Stimulated activated CD4-positive, alpha-beta T cell treated with anti-CD3 and anti-CD28 coated beads, Interleukin-15, amount 100 ng/mL, for 24 hours (primary cell): ENCODE measurements at regions not wholly inside any gene's neighbourhood (a gene's known extent, or its start where the extent isn't known, plus 50 kb on each side); places are given as distances from the start of the nearest gene placed in this dataset.

ENCODE experiments used
- DNase-seq: peaks from one replicate; pipeline ENCODE4 v3.0.0-alpha.2; 2020

DNA sequence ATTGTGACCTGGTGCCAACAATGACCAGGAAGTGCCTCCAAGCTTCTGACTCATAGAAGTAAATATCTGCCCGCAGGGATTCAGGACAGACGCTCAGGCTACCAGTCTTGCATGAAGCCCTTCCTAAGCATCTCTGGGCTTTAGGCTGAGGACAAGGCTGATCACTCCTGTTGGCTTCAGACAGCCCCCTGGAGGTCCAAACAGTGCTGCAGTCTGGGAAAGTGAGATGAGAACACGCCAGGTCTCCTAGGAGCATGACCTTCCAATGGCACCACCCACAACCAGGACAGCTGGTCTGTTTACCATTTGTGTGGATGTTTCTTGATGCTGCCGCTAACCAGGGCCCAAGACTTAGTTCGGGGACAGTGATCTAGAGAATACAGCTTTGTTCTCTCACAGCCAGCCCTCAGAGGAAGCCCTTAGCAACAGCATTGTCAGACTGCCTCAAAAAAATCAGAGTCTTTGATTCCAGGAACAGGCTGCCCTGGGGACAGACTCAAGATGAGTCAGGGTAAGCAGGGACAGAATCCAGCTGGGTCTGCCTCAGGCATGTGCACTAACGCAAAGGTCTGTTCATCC lies 111.2 kb downstream of the ZNF280B start:
- DNase-seq, result no peak

DNA sequence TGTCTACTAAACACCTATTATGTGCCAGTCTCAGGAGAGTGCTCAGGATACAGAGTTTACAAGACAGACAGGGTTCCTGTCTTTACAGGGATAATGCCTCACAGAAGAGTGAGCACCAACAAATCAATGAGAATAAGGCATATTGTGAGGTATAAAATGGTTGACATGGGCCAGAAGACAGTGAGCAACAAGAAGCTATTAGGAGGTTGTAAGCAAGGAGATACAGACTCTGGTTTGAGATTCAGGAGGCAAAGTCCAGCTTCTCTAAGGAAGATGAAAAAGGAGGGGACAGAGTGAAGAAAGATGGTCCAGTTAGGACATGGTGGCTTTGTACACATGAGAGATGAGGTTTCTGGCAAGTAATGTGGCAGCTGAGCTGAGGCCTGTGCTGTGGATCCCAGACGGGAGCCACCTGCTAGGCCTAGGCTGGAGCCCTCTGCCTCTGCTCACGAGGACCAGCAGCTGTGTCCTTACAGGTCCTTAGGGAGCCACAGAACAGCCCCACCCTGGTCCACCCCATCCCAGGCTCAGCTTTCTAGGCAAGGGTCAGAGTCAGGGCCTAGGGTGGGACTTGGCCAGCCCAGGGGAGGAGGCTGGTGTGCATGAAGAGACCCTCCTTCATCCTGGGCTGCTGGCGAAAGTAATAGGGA lies 110.5 kb downstream of the ZNF280B start:
- DNase-seq, result no peak

DNA sequence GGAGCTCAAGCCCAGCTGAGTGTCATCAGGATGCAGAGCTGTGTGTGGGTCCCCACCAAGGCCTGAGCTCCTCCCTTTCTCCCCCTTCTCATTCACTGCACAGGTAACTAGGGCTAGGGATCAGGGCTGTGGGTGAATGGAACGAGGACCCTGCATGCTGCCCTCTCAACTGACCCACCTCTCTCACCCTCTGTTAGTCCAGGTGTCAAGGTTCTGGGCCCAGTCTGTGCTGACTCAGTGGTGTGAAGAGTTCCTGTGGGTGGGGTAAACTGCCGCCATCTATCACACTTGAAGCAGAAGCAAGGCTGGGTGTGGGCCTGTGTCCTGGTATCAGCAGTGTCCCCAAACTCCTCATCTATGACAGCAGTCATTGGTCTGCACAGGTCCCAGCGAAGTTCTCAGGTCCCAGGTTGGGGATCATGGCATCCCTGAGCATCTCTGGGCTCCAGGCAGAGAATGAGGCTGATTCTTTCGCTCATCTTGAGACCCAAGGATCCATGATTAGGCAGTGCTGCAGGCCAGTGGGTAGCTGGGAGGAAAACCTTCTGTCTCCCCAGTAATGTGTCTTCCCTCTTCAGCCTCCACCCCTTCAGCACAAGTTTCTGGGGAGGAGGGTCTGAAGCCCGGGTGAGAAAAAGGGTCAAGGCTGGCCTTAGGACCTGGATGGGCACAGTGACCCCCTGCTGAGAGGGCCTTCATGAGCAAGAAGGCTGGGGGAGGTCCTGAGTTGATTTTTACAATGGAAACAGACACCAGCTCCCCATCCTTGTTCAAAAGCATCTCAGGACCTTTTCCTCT lies 109.8 kb downstream of the ZNF280B start:
- no peak for DNase-seq

DNA sequence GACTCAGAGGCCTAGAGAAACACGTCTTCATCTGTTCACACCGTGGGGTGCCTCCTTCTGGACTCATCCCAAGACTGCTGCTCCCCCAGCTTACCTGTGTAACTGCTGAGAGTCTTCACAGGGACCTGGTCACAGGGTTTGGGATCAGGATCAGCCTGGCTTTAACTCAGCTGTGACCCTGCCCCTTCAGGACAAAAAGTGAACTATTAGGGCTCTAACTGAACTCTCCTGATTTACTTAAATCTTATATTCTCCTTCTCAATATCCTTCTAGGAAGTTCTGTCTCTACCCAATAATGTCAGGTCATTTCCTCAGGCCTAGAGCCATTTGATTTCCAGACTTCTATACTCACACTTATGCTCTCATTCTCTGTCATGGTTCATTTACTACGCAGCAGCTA lies 108.4 kb downstream of the ZNF280B start:
- DNase-seq, result no peak

DNA sequence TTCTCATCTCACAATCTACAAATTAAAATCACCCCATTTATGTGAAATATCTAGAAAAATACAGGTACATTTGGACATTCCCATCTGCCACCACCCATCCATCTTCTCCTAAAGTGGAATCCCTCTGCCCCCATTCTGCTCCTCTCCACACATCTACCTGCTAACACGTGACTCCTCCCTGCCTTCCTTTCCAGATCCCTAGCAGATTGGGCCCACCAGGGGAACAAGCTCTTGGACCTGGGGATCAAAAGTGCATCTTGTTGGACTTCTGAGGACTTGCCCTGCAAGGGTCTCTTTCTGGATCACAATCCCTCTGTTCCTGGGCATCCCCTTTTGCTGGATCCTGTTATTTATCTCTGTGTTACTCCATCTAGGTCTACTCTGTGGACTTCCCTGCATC lies 107.6 kb downstream of the ZNF280B start:
- no peak for DNase-seq

DNA sequence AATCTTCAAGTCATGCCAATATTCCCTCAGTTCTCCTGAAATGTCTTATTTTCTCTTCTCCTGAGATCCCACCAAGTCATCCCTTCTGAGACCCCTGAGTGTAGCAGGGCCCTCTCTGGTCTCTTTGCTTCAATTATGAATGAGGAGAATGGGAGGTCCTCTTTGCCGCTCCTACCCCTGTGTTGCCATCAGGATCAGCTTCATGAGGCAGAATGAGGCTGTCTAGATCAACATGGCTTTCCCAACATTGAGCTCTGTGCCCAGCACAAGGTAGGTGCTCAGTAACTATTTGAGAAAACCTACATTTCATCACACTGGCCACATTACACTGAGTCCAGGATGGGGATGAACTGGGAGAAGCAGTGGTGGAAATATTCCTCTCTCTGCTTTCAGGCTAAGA lies 107.2 kb downstream of the ZNF280B start:
- no peak for DNase-seq

DNA sequence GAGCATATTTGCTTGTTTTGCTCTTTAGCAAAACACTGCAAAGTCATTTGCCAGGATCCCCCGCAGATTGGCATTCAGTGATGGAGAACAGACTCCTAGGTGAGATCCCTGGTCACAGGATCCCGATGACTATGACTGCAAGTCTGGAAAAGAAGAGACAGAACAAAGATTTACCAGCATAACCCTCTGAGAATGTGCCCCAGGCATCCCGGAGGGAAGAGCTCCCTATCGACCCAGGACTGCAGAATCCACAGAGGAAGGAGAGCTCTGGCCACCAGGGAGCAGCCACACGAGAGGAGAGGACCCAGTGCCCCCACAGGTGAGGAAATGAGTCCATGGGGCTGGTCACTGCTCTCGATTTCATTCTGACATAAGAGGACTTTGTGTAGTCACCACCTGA lies 105.2 kb downstream of the ZNF280B start:
- no peak for DNase-seq

DNA sequence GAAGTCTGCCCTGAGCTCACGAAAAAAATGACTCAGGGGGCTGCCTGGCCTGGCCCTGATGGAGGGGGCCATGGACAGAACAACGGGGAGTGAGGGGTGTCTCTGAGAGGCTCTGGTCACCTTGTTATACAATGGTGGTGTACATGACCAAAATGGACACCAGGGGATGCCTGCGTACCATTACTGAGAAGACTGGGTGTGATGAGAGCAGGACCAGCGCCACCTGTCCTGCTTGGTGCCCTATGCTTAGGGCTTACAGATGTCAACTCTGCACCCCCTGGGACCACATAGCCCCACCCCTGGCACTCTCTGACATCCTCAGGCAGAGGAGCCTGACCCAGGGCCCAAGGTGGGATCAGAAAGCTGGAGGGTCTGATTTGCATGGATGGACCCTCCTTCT lies 104.8 kb downstream of the ZNF280B start:
- DNase-seq, result no peak

DNA sequence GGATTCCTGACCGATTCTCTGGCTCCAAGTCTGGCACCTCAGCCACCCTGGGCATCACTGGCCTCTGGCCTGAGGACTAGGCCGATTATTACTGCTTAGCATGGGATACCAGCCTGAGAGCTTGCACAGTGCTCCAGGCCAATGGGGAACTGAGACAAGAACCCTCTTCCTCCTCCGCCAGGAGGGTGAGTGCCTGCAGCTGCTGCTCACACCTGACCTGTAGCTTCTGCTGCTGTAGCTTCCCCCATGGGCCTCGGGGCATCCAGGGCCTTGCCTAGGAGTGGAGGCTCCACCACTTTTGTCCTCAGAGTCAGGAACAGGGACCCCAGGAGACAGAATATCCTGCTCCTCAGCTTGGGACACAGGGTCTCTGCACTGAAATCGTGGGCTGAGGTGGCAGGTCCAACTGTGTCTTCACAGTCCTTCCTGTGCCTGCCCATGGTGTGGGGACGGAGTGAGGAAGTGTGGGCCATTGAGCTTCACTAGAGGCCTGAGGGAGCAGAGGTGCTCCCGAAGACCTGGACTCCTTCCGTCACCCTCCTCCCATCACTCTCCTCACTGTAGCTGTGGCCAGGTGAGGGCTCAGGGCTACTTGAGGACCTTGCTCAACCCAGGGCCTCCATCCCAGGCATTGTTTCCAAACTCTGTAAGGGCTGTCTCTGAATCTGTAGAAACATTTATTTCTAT lies 103.8 kb downstream of the ZNF280B start:
- DNase-seq, result no peak

DNA sequence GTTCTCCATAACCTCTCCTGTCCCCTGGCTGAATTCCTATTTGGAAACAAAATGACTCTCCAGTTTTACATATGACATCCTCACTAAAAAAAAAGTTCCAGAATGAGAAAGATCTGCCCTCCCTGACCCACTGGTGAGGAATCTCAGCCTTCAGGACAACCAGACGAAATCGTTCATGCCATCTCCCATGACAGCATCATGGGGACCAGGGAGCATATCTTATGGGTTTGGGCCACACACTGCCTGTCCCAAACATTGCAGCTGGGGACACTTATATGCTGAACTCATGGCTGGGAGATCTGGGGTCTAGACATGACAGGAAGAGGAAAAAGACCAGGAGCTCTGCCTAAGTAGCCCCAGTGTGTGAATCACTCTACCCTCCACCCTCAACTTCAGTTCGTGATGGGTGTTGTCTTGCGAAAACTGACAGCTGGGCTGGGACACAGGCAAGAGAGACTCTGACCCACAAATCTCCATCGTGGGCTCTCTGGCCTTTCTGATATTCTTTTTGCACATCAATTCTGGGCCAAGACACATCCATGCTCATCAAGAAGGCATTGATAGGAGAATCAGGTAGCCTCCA lies 102.0 kb downstream of the ZNF280B start:
- DNase-seq, result no peak

DNA sequence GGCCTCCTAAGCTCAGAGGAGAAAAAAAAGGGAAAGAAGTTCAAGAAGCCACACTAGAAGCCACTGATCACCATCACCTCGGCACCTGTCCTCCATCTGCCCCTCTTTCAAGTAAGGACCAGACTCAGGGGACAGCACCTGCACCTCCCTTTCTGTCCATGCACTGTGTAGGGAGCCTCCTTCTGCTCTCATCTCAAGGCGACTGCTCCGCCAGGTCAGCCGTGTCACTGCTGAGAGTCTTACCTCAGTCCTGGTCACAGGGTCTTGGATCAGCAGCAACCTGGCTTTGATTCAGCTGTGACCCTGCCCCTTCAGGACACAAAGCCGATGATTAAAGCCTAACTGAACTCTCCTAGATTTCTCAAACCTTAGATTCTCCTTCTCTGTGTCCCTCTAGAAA lies 101.5 kb downstream of the ZNF280B start:
- no peak for DNase-seq

DNA sequence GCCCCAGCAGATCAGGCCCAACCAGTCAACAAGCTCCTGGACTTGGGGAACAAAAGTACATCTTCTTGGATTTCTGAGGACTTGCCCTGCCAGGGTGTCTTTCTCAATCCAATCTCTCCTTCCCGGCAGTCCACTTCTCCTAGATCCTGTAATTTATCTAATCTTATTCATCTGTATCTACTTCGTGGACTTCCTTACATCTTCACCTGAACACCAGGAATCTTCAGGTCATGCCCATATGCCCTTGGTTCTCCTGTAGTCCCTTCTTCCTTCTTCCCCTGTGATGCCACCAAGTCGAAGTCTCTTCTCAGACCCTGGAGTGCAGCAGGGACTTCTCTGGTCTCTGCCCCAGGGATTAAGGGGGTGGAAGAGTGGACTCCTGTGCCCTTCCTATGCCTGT lies 100.3 kb downstream of the ZNF280B start:
- no peak for DNase-seq

DNA sequence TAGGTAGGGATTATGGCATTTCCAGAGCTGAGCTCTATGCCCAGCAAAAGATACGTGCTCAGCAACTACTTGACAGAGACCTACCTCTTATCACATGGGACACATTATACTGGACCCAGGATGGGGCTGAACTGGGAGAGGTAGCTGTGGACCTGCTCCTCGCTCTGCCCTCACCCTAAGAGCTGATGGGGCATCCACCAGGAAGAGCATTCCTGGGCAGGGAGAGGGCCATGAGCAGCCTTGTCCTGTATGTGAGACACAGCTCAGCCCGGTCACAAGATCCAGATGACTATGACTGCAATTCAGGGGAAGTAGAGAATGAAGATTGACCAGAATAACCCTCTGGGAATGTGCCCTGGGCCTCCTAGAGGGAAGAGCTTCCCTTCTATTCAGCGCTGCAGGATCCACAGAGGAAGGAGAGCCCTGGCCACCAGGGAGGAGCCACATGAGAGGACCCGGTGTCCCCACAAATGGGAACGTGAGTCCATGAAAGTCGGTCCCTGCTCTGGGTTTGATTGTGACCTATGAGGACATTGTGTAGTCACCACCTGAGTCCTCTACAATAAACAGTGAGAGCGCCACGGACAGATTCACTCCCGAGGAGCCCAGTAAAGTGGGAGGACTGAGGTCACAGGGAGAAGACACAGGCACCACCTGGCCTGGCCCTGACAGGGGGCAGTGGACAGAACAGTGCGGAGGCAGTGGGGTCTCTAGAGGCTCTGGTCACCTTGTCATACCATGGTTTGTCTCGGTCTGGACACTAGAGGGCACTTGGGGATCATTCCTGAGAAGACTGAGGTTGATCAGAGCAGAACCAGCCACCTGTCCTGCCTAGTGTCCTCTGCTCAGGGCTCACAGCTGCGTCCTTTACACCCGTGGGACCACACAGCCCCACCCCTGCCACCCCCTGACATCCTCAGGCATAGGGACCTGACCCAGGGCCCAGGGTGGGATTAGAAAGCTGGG lies 99.5 kb downstream of the ZNF280B start:
- DNase-seq, result peak; percentile 10

DNA sequence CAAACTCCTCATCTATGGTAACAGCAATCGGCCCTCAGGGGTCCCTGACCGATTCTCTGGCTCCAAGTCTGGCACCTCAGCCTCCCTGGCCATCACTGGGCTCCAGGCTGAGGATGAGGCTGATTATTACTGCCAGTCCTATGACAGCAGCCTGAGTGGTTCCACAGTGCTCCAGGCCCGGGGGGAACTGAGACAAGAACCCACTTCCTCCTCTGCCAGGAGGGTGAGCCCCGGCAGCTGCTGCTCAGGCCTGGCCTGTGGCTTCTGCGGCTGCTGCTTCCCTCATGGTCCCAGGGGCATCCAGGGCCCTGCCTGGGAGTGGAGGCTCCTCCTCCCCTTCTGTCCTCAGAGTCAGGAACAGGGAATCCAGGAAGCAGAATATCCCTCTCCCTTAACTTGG lies 98.4 kb downstream of the ZNF280B start:
- no peak for DNase-seq

DNA sequence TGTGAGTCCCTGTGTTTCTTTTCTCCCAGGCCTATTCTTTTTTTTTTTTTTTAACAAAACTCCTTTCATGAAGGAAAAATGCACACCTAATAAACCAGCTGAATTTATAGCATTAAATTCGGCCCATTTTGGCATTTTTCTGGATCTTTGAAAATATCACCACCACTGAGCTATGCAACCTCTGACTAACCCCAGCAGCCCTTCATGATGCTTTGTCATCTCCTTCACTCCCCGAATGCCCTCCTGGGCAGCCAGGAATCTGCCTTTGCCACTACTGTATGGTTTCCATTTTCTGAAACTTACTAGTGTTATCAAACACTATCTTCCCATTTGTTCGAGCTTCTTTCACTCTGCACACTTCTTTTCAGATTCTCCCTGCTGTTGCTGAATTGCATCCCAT lies 97.9 kb downstream of the ZNF280B start:
- no peak for DNase-seq

DNA sequence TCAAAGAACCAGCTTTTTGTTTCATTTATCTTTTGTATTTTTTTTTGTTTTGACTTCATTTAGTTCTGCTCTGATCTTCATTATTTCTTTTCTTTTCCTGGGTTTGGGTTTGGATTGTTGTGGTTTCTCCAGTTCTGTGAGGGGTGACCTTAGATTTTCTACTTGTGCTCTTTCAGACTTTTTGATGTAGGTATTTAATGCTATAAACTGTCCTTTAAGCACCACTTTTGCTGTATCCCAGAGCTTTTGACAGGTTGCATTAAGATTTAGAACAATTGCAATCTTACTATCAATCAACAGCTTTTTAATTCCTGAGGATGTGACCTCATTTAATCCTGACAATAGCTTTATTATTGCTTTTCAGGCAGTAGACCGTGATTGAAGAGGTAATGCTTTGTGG lies 94.3 kb downstream of the ZNF280B start:
- DNase-seq, result no peak

DNA sequence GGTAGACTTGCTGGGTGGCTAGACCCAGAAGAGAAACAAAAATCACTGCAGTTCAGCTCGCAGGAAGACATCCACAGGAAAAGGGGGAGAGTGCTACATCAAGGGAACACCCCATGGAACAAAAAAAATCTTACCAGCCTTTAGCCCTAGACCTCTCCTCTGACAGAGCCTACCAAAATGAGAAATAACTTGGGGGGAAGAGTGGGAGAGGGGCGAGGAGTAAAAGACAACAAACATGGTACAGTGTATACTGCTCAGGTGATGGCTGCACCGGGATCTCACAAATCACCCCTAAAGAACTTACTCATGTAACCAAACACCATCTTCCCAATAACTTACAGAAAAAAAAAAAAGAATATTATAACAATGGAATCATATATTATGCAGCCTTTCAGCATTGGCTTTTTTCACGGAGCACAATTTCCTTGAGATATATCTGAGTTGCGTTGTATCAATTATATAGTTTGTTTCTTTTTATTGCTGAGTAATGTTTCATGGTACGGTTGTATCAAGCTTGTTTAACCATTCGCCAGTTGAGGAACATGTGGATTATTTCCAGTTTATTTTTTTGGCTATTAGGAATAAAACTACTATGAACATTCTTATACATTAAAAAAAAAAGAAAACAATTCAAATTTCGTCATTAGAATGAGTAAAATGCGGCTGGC lies 90.9 kb downstream of the ZNF280B start:
- no peak for DNase-seq

DNA sequence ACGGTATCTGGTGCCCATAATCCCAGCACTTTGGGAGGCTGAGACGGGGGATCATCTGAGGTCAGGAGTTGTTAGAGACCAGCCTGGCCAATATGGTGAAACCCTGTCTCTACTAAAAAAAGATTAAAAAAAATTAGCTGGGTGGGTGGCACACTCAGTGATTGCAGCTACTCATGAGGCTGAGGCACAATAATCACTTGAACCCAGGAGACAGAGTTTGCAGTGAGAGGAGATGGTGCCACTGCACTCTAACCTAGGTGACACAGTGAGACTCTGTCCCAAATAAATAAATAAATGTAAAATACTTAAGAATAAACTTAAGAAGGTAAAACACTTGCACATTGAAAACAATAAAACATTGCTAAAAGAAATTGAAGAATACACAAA lies 90.4 kb downstream of the ZNF280B start:
- no peak for DNase-seq

DNA sequence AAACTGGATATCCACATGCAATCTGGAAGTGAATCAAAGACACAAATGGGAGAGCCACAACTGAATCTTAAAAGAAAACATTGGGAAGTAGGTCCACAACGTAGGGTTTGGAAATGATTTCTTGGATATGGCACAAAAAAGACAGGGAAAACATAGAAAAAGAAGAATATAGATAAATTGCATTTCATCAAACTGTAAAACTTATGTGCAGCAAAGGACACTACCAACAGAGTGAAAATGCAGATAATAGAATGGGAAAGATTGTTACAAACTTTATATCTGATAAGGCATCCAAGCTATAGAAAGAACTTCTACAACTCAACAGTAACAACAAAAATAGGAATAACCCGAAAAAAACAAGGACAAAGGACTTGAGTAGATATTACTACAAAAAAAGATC lies 89.6 kb downstream of the ZNF280B start:
- DNase-seq, result no peak

DNA sequence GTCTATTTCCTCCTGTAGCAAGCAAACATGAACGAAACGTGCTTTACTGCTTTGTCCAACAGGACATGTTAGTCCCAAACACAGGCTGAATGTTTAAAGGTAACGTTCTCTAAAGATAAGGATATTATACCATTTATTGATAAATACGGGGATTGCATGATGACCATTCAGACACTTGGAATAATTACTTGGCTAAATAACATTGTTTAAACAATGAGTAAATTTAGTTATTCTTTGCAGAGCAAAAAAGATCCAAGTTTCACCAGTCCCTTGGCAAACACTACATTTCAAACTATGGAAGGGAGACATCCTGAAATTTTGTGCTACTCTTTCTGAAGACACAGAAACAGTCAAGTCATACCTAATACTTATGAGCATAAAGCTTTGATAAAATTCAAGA lies 88.0 kb downstream of the ZNF280B start:
- DNase-seq, result no peak

DNA sequence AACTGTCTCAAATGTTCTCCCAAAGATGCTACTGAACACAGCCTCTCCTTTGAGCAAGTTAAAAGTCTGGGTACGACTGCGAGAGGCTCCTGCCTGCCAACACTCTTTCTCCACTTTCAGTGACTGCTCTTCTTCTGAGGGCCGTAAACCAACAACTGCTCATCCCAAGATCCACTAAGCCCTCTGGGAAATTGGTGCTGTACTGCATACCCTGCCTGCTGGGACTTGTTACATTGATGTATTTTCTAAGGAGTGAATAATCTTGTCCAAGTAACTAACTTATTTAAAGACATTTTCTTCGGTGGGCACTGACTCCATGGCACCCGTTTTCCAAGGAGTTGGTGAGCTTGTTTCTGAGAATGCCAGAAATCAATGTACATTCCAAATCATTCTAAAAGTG lies 87.2 kb downstream of the ZNF280B start:
- no peak for DNase-seq

DNA sequence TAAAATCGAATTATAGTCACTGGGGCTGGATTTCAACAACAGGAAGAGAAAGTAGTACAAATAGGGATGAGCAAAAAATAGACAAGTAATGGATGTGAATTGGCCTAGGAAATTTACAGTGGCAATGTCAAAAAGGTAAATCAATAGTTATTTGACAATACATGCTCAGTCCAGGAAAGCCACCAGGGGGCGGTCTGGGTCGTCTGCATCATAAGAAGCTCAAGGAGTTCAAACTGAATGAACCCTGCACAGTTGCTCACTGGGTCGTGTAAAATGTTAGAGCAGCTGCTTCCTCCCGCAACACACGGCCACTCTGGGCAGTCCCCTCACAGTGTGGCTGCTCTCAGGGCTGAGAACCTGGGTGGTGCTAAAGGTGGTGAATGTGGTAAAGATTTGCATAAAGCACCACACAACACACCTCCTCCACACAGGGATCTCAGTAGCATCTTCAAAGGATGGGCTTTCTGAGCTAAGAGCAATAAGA lies 85.9 kb downstream of the ZNF280B start:
- DNase-seq, result peak; percentile 84
